HG03097 (cell line): ENCODE measurements at regions not wholly inside any gene's neighbourhood (a gene's known extent, or its start where the extent isn't known, plus 50 kb on each side); places are given as distances from the start of the nearest gene placed in this dataset.

Experiments
- ATAC-seq: cut with Tn5 transposase; IDR thresholded peaks from one replicate; pipeline ENCODE4 v1.9.1; 2021; ENCODE audit not compliant: unreplicated experiment, low FRiP score

DNA sequence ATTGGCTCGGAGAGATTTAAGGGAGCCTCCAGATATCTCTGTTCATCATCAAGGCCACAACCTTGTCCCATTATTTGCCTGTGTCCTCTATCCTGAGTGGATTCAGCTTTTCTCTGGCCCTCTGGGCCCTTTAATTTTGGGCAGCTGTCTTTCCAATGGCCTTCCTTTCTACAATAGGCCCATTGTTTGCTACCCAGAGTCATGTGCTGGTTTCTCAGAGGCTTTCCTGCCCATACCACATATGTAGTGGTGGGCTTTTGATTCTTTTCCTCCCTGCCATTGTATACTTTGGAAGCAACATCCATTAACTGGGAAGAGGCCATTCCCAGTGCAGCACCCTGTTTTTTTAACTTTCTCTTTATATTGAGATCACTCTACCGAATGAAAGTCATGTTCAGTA, 233.9 kb upstream of the SGCD start:
- no peak for ATAC-seq

GRCh38 chr5:156094001-156094400, 233.0 kb upstream of the SGCD start:
- ATAC-seq: no peak

DNA sequence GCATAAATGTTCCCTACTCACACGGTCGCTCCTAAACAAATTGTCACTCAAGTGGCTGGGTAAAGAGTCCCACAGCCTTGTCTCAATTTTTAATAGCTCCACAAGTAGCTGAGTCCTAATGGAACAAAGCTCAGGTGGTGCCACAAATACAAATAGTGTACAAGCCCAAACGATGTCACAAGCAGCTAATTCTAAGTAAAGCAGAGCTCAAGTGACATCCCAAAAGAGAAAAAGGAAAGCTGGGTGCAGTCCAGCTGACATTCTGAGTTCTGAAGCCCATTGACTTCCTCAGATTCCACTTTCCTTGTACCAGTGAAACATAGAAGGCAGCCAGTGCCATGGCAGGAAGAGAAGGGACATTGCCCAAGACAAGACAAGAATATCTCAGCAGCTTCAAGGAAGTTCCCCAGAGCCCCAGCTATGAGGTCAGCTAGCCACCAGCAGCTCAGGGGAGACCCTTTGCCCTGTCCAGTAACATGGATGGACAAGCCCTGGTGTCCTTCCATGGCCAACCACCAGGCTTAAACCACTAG, 231.2 kb upstream of the SGCD start:
- ATAC-seq: no peak

DNA sequence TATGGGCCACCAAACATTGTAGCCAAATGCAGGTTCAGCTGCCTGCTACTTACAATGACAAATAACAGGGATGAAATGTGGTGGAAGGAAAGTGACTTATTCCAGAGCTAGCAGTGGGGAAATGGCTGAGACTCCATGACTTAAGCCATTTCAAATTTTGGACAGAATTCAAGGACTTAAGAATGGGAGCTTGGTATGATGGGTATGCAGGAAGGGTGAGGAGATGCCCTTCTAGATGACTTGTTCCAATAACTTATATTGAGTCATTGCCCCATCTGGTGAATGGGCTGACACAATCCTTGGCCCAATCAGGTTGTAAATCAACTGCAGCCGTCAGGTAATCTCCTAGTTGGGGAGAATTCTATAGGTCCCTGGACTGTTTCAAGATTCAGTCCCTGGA, 230.7 kb upstream of the SGCD start:
- no peak for ATAC-seq

DNA sequence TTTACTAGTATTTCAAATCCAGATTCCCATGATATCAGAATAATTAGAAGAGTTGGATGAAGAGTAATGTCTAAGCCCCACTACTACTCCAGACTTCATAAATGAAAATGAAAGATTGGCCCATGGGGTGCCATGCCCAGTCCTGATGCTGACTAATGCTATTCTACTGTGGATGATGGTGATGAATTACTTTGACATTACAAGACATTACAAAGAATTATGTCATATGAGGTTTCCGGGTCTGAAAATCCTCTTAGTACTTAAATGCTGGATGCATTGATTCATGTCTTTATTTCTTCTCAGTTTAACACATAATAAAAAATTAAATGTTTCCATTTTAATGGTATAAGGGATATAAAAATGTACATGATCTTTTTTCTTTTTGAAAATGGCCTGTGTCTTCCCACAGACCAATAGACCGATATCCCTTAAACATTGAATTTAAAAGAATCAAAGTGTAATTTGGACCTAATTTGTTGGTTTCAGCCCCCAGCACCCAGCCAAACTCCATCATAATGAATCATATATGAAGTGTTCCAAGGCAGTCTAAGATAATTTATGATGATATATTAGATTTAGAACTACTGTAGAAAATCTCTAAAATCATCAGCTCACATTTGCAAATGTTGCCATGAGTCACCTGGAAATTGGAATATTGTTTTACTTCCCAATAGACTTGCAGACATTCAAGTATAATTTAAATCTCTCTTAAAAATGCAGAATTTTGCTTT, 223.6 kb upstream of the SGCD start:
- ATAC-seq: no peak

GRCh38 chr5:156109317-156110023, 217.5 kb upstream of the SGCD start:
- ATAC-seq: no peak

DNA sequence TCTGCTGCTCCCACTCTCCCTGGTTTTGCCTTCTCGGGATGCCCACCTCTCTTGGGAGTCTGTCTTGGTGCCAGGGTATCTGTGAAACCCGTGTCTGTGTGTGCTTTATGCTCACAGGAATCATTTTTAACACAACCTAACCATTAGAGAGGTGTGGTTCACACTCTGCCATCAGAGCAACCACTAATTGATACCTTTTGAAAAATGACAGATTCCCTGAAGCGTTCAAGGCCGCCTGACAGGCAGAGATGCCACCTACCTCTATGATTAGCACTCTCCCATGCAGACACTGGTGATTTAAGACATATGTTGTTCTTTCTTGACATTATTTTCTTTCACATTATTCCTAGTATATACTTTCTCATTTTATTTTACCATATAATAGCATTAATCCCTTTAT, 207.3 kb upstream of the SGCD start:
- no peak for ATAC-seq

DNA sequence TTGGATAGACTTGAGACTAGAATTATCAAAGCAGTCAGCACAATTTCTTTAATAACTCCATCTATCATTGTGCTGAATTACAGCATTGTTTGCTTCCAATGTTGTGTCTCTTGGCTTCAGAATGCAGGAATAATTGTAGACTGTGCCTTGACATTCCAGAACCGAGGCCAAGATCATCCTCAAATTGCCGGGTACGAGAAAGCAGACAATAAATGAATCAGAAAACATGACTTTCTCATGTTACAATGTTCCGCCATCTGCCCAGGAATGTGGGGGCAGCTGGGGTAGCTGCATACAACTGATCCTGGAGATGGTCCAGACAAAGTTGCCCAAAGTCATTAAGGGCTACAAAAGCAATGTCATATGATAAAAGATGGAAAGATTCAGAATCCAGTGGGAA, 206.2 kb upstream of the SGCD start:
- ATAC-seq: no peak

GRCh38 chr5:156121234-156121633, 205.7 kb upstream of the SGCD start:
- ATAC-seq: no peak

DNA sequence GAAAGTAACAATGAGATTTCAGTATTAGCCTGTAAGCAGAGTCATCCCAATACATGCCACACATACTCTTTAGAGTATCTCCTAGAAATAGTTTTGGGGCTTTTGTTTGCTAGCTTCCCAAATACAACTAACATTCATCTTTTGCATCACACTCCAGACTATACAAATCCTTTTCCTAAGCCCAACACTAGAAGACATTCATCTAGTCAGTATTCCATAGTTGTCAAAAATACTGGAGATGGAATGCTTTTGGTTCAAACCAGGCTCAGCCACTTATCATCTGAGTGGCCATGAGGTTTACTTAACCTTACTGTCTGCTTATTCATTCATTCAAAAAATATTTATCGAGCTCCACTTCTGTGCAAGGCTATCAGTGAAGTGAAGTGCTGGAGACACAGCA, 205.1 kb upstream of the SGCD start:
- no peak for ATAC-seq

GRCh38 chr5:156124708-156125107, 202.3 kb upstream of the SGCD start:
- ATAC-seq: no peak

DNA sequence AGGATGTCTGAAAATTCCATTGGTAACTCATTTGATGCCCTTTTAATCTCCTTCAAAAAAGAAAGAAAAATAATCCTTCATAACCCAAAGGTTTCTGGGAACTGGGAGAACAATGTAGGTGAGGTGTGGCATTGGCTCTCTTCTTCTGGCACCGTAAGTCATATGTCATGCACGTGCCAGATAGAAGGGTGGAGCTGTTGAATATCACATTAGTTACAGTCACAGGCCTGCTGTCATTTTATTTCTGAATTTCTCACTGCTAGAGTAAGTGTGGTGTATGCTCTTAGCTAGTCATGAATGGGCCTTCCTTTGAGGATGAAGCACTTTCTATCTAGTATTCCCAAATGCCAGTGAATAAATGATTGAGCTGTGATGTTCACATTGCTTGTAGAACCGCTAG, 201.8 kb upstream of the SGCD start:
- ATAC-seq: no peak

GRCh38 chr5:156126716-156127115, 200.2 kb upstream of the SGCD start:
- no peak for ATAC-seq

DNA sequence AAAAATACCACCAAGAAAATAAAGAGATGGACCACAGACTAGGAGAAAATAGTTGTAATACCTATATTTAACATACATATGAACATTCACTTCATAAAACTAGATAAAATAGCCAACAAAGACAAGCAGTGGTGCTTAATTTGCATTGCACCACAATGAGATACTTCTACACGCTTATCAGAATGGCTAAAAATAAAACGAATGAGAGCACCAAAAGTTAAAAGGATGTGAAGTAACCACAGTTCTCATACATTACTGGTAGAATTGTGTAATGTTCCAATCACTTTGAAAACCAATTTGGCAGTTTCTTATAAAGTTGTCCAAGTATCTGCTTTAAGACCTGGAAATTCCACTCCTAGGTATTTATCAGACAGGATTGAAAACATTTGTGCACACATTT, 198.9 kb upstream of the SGCD start:
- ATAC-seq: no peak

GRCh38 chr5:156134216-156134615, 192.7 kb upstream of the SGCD start:
- no peak for ATAC-seq

DNA sequence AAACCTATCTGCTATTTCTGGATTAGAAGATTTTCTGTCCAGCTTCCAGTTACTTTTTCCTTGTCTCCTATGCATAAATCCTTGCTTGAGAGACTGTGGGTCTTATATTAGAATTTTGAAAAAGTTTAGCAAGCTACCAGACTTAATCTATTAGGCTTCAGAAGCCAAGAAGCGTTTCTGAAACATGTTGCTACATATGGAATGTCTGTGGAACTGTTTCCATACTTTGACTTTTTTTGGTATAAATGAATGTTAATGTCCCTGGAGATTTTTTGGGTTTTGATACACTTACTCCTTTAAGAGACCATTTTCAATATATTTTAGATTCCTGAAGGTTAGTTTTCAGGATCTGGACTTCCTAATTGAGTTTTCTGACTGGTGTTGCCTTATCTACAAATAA, 191.4 kb upstream of the SGCD start:
- ATAC-seq: no peak

DNA sequence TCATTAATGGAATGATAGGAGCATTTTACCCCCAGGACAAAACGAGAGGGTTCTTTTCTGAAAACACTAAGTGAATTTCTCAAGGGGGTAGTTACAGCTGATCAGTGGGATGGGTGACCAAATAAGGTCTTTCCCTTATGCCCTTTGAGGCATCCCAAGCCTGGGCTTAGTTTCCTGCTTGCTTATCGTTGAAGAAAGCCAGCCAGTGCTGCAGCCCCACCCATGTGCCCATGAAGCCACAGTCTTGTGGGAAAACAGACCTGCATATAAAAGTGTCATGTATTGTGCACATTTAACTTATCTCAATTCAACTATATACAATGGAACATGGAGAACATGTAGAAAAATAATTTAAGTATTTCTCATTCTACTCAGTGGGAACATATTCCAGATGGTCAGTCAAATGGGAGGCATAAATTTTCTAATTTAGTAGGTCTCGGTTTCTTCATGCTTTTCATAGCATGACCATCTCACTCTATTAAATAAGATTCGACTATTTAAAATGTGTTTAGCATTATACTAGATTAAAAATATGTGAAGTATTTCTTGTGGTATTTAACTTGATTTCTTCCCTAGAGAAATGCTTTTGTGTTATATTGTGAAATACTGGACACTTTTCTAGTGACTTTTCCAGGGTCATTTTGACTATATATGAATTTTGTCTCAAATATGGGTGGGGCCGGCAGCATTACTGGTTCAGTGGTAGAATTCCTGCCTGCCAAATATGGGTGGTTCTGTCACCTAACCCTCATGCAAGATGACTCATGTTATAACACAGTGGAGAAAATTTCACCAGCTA, 189.7 kb upstream of the SGCD start:
- no peak for ATAC-seq

- no peak for ATAC-seq
Measured at GRCh38 chr5:156142867-156143266, 184.1 kb upstream of the SGCD start.

DNA sequence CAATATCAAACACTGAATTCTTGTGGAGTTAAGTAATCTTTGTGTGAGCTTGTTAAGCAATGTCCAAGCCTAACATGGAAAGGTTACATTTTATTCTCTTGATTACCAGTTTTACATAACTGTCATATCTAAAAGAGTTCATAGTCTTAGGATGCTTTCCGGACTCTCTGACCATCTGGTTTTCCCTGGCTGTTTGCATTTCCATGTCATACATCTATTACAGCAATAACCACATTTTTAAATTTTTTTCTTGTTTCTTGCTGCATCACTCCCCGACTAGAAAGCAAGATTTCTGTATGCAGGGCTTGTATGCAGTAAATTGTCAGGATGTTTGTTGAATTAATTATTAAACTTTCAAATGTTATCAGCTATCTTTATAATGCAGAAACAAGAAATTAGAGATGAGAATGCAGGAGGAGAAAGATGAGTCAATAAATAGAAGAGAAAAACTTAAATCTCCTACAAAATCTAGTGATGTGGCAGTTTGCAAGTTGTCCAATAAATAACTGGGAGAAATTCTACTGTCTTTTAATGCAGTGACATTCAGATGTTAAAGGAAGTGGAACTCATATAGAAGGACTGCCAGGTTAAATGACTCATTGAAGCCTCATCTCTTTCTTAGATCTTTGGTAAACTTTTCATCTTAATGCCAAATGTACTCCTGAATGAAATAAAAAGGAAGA, 179.6 kb upstream of the SGCD start:
- no peak for ATAC-seq

- ATAC-seq: no peak
Measured at GRCh38 chr5:156147944-156148285, 179.0 kb upstream of the SGCD start.

DNA sequence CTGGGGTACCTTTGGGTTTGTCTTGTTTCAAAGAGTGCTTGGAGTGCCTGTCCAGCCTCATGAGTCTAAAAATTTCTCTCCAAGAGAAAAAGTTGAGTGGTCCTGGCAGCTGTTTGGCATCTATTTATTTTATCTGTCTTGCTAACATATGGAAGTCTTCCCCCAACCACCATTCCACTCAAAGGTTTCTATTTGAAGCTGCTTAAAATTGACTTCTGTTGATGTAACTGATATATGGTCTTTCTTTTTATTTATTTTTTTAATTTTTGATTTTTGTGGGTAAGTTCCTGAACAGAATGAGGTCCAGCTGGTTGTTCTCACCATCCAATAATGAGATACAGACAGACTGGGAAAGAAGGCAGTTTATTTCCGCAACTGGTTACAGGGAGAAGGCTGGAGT, 178.7 kb upstream of the SGCD start:
- no peak for ATAC-seq
